Superior temporal gyrus (tissue), 1 donor: ENCODE measurements at regions not wholly inside any gene's neighbourhood (a gene's known extent, or its start where the extent isn't known, plus 50 kb on each side); places are given as distances from the start of the nearest gene placed in this dataset.

Source experiments
- DNase-seq: peaks from one replicate; pipeline ENCODE4 v3.0.0-alpha.2; 2016; ENCODE audit errors: extremely low spot score

DNA sequence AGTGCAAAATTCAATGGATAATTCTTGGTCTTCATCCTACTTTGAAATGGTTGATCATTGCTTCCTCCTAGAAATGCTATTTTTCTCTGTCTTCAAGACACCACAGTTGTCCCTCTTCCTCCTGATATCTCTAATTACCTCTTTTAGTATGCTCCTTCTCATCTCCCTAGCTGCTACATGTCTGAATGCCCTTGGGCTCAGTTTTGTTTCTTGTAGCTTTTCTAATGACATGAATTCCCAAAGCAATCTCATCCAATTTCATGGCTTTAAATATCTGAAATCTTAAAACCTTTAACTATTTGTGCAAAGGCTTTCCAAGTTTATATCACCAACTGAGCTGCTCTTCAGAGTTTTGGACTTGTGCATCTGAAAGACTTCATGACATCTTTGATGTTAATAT lies 120.2 kb upstream of the RGS17 start:
- no peak for DNase-seq

DNA sequence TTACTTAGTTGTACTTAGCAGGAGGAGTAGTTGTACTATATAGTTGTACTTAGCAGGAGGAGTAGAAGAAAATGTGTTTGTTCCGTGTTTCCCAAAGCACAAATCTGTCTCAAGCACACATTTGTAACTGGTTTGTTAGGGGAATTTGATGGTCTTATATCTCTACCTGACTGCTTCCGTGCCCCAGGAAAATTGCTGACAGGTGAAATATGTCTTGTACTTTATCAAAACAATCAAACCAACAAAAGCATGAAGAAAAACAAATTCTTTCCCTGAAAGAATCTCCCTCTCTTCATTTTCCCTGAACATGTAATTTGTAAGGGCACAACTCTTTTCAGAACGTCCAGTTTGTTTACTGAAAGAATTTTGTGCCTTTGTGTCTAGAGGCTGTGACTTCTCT lies 106.6 kb upstream of the RGS17 start:
- no peak for DNase-seq

- peak; percentile 81 for DNase-seq
These were observed 100.1 kb upstream of the RGS17 start for GRCh38 chr6:153231048-153231646.

DNA sequence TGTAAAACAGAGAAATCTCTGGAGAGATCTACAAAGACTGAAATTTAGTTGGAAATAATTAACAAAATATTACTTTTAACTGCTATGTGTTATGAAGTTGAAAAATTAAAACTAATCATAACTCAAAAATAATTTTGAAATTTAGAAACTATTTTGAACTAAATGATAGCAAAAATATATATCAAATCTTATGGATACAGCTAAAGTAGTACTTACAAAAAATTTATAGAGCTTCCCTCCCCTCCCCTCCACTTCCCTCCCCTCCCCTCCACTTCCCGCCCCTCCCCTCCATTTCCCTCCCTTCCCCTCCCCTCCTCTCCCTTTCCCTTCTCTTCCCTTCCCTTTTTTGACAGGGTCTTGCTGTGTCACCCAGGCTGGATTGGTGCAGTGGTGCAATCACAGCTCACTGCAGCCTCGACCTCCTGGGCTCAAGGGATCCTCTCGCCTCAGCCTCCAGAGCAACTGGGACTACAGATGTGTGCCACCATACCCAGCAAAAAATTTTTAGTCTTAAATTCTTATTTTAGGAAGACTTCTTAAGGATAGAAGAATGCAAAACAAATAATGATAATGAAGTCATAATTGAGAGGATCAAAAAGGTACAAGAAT lies 87.2 kb upstream of the RGS17 start:
- no peak for DNase-seq

GRCh38 chr6:153216789-153217188 lies 85.7 kb upstream of the RGS17 start:
- DNase-seq: no peak

DNA sequence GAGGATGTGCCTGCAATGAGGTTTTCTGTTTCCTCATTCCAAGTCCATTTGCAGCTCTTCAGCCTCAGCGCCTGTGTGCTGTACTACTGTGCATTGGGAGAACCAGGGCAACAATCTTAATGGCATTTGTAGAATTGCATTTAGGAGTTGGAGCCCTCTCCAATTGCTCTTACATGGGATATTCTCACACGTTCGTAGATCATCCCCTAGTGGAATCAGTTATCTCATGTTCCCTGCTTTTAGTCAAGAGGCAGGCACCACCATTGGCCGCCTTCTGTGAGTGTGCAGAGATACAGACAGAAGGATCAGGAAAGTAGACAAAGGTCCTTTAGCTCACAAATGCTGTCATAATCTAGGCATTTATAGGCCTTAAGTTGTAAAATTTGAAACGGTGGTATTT lies 84.2 kb upstream of the RGS17 start:
- no peak for DNase-seq

DNA sequence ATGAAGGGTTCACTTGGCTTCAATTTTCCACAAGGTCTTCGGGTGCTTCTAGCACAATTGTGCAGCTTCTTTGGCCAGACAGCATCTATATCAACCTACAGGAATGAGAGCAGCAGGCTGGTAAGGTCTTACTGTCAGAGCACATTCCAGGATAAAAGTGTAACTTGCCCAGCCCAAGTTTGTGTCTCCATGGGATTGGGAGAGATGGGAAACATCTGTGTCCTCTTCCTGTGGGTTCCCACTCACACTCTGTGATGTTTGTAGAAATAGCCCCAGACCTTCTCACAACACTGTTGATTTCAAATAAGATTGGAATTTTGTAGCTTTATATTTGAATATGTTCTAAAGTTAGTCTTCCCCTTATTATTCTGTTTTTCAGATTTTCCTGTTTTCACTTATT lies 83.4 kb upstream of the RGS17 start:
- DNase-seq: no peak

GRCh38 chr6:153210083-153210482 lies 79.0 kb upstream of the RGS17 start:
- no peak for DNase-seq

DNA sequence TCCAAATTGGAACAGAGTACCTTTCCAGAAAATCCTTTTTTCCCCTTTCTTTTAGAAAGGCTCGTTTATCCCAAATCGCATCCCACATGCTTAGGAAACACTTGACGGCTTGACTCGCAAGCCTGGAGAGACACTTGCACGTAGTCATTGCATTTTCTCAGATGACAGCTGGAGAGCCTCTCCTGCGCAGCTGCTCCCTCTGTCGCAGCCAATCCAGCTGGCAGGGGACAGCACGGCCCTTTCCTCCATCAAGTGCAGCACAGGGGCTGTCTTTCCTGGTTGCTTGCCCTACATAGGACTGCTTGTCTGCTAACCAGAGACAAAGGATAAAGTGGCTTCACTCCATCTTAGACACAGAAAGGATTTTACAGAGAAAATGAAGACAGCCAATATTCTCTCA lies 77.6 kb upstream of the RGS17 start:
- peak; percentile 24 for DNase-seq

GRCh38 chr6:153207617-153208016 lies 76.5 kb upstream of the RGS17 start:
- no peak for DNase-seq

- no peak for DNase-seq
These were observed 75.9 kb upstream of the RGS17 start for GRCh38 chr6:153207006-153207405.

- DNase-seq: no peak
These were observed 62.1 kb upstream of the RGS17 start for GRCh38 chr6:153192943-153193885.

GRCh38 chr6:153183925-153184324 lies 52.8 kb upstream of the RGS17 start:
- DNase-seq: no peak
